ENCODE measurements at regions not wholly inside any gene's neighbourhood (a gene's known extent, or its start where the extent isn't known, plus 50 kb on each side); places are given as distances from the start of the nearest gene placed in this dataset.

DNA sequence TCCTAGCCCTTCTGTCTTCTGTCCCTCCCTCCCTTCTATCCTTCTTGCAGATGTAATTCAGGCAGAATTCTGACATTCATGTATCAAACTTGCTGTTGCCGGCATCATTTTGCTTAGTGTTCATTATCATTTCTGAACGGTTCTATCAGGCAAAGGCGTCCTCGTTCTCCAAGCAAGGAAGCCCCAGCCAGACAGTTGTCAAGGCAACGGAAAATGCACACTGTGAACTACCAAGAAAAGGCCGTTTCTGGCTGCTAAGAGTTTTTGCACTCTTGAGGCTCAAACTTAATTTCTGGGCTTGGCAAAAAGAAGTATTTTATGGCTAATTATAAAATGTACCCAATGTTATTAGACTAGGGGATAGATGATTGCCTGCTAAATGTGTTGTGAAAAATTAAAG is 164.7 kb upstream of the KCNJ15 start:
- Histone ChIP-seq H3K9me3 (ENCODE audit: low read length) (no peaks in the 10 kb centered on the region), H3K36me3 (ENCODE audit: insufficient read depth, low read length) (no peaks in the 10 kb centered on the region), H2AFZ (ENCODE audit: low read length) (no peak overlapping the region), H3K27ac (ENCODE audit: low read depth, low read length, poor library complexity, severe bottlenecking) (no peak overlapping the region), H3K4me3 (ENCODE audit: low read depth, low read length, poor library complexity, severe bottlenecking) (no peak overlapping the region), H3K4me1 (ENCODE audit: insufficient read depth, low read length, poor library complexity, severe bottlenecking) (no peaks in the 10 kb centered on the region), H4K20me1 (ENCODE audit: insufficient read depth, low read length) (no peaks in the 10 kb centered on the region; the same call in 1 of the 2 replicates), H3K79me2 (ENCODE audit: insufficient read depth, low read depth, low read length) (no peaks in the 10 kb centered on the region), H3K4me2 (ENCODE audit: low read length) (no peak overlapping the region), H3K9me2 (ENCODE audit: insufficient read depth, low read length) (no peaks in the 10 kb centered on the region)
- intact Hi-C loops (cut with micrococcal nuclease; ENCODE audit: unreplicated experiment): no loop called here
- TF ChIP-seq, protein P1, sequence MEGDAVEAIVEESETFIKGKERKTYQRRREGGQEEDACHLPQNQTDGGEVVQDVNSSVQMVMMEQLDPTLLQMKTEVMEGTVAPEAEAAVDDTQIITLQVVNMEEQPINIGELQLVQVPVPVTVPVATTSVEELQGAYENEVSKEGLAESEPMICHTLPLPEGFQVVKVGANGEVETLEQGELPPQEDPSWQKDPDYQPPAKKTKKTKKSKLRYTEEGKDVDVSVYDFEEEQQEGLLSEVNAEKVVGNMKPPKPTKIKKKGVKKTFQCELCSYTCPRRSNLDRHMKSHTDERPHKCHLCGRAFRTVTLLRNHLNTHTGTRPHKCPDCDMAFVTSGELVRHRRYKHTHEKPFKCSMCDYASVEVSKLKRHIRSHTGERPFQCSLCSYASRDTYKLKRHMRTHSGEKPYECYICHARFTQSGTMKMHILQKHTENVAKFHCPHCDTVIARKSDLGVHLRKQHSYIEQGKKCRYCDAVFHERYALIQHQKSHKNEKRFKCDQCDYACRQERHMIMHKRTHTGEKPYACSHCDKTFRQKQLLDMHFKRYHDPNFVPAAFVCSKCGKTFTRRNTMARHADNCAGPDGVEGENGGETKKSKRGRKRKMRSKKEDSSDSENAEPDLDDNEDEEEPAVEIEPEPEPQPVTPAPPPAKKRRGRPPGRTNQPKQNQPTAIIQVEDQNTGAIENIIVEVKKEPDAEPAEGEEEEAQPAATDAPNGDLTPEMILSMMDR (conservative IDR thresholded peaks at IDR 0.05; ENCODE audit: low read length): no peak
- TF ChIP-seq EZH2phosphoT487 (IDR thresholded peaks at IDR 0.05; ENCODE audit: borderline replicate concordance, low read depth, low read length): no peak
- no TSS peak for BruUV-seq (replicated peaks)
- ChIA-PET CTCF (ENCODE audit: unreplicated experiment) (no interaction called here), POLR2A (no interaction called here)
- no peak for DNase-seq (ENCODE audit: low spot score)

DNA sequence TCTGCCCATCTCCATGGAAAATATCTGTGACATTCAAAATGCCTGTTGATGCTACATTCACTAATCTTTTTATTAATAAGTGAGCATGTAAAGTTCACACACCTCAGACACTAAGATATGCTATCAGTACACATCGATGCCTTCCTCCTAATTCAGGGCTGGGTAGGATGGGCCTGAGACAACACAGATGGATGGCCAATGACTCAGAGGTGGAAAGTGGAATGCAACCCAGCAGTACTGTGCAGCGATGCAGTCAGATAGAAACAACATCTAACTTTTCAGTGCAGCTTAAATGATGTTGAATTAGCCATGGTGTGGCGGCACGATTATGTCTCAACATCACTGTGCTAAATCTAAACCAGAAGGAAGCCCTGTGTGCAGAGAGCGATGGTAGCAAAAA is 161.6 kb upstream of the KCNJ15 start:
- CTCF ChIA-PET (ENCODE audit: unreplicated experiment): no interaction called here
- Histone ChIP-seq H3K4me1 (ENCODE audit: insufficient read depth, low read length, poor library complexity, severe bottlenecking) (no peaks in the 10 kb centered on the region), H3K36me3 (ENCODE audit: insufficient read depth, low read length) (no peaks in the 10 kb centered on the region), H3K4me3 (ENCODE audit: low read depth, low read length, poor library complexity, severe bottlenecking) (no peak overlapping the region), H3K9me3 (ENCODE audit: low read length) (no peaks in the 10 kb centered on the region), H3K79me2 (ENCODE audit: insufficient read depth, low read depth, low read length) (no peaks in the 10 kb centered on the region), H4K20me1 (ENCODE audit: insufficient read depth, low read length) (no peaks in the 10 kb centered on the region; the same call in 1 of the 2 replicates), H3K27ac (ENCODE audit: low read depth, low read length, poor library complexity, severe bottlenecking) (no peak overlapping the region), H2AFZ (ENCODE audit: low read length) (no peak overlapping the region), H3K4me2 (ENCODE audit: low read length) (no peak overlapping the region), H3K9me2 (ENCODE audit: insufficient read depth, low read length) (no peaks in the 10 kb centered on the region)
- intact Hi-C loops (cut with micrococcal nuclease; ENCODE audit: unreplicated experiment): no loop called here
- no peak for DNase-seq (ENCODE audit: low spot score)
- POLR2A ChIA-PET: interaction anchor here (0.6 to 0.7 kb wide), 3 partner anchors 34 to 278 kb away, joined by 3 read pairs; no protein-coding TSS in a partner anchor
- no TSS peak for BruUV-seq (replicated peaks)
- no peak for TF ChIP-seq EZH2phosphoT487 (IDR thresholded peaks at IDR 0.05; ENCODE audit: borderline replicate concordance, low read depth, low read length)
- TF ChIP-seq, protein P1 (conservative IDR thresholded peaks at IDR 0.05; ENCODE audit: low read length): no peak

DNA sequence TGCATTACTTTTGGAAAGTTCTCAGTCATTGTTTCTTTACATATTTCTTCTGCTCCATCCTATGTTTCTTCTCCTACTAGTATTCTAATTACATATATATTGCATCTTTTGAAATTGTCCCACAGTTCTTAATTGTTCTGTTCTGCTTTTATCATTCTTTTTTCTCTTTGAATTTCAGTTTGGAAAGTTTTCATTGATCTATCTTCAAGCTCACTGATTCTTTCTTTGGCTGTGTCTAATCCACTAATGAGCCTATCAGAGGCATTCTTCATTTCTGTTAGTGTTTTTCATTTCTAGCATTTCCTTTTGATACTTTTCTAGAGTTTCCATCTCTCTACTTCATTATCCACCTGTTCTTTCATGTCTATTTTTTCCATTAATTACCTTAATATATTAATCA is 159.0 kb upstream of the KCNJ15 start:
- no peaks in the 10 kb centered on the region for H3K4me1 ChIP-seq (ENCODE audit: insufficient read depth, low read length, poor library complexity, severe bottlenecking)
- no peaks in the 10 kb centered on the region; the same call in 1 of the 2 replicates for H4K20me1 ChIP-seq (ENCODE audit: insufficient read depth, low read length)
- no peak for DNase-seq (ENCODE audit: low spot score)
- no peak overlapping the region for H2AFZ ChIP-seq (ENCODE audit: low read length)
- no peak overlapping the region for H3K27ac ChIP-seq (ENCODE audit: low read depth, low read length, poor library complexity, severe bottlenecking)
- POLR2A ChIA-PET: no interaction called here
- intact Hi-C loops (cut with micrococcal nuclease; ENCODE audit: unreplicated experiment): no loop called here
- no peaks in the 10 kb centered on the region for H3K79me2 ChIP-seq (ENCODE audit: insufficient read depth, low read depth, low read length)
- H3K9me2 ChIP-seq (ENCODE audit: insufficient read depth, low read length): no peaks in the 10 kb centered on the region
- TF ChIP-seq, protein P1 (conservative IDR thresholded peaks at IDR 0.05; ENCODE audit: low read length): no peak
- no peak for TF ChIP-seq EZH2phosphoT487 (IDR thresholded peaks at IDR 0.05; ENCODE audit: borderline replicate concordance, low read depth, low read length)
- H3K9me3 ChIP-seq (ENCODE audit: low read length): no peaks in the 10 kb centered on the region
- CTCF ChIA-PET (ENCODE audit: unreplicated experiment): no interaction called here
- no peaks in the 10 kb centered on the region for H3K36me3 ChIP-seq (ENCODE audit: insufficient read depth, low read length)
- H3K4me2 ChIP-seq (ENCODE audit: low read length): no peak overlapping the region
- H3K4me3 ChIP-seq (ENCODE audit: low read depth, low read length, poor library complexity, severe bottlenecking): no peak overlapping the region
- no TSS peak for BruUV-seq (replicated peaks)

Measured in OCI-LY7 (cell line).